Activated T-helper 2 cell treated with anti-CD3 and anti-CD28 coated beads, Interferon-gamma antibody, Interleukin-2, Interleukin-4, amounts not matched to agents 10 μg/mL and 5 μg/mL and 100 μg/mL, durations not matched to agents 14 hours and 24 hours and 36 hours (primary cell): ENCODE measurements at regions not wholly inside any gene's neighbourhood (a gene's known extent, or its start where the extent isn't known, plus 50 kb on each side); places are given as distances from the start of the nearest gene placed in this dataset.

ENCODE experiments used
- DNase-seq: peaks from one replicate; pipeline ENCODE4 v3.0.0; 2021; ENCODE audit warnings: low spot score
- H3K27ac Mint-ChIP-seq: one replicate; pipeline ENCODE4 v1.8.0; 2021; ENCODE audit warnings: mixed read lengths
- H3K27me3 Mint-ChIP-seq: one replicate; pipeline ENCODE4 v1.8.0; 2021; ENCODE audit warnings: low read depth, mixed read lengths
- H3K36me3 Mint-ChIP-seq: one replicate; pipeline ENCODE4 v1.8.0; 2021; ENCODE audit warnings: low read depth, mixed read lengths
- H3K4me1 Mint-ChIP-seq: one replicate; pipeline ENCODE4 v1.8.0; 2021; ENCODE audit warnings: low read depth, mixed read lengths
- H3K4me3 Mint-ChIP-seq: one replicate; pipeline ENCODE4 v1.8.0; 2021; ENCODE audit warnings: low read depth, mild to moderate bottlenecking, moderate library complexity, mixed read lengths
- H3K9me3 Mint-ChIP-seq: one replicate; pipeline ENCODE4 v1.8.0; 2021; ENCODE audit warnings: mixed read lengths
- intact Hi-C: fragments of 100-400 bp; cut with micrococcal nuclease; formaldehyde crosslinking; loops from one replicate; pipeline ENCODE4 v1.15.1; 2023

DNA sequence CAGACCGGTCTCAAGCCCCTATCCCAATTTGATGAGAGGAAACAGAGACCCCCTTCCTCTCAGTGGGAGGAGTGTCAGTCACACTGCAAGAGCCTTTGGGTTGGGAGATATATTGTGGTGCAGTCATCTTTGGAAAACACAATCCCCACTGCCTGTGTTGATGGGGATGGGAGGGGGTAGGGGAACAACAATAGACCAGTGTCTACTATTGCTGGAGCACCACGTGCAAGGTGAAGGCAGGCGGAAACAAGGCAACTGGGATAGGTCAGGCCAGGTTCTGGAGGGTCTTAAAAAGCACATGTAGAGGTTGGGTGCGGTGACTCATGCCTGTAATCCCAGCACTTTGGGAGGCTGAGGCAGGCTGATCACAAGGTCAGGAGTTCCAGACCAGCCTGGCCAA is 127.9 kb downstream of the ZFP36L2 start:
- H3K4me3 Mint-ChIP-seq: no peak overlapping the region
- intact Hi-C loops: no loop called here
- H3K36me3 Mint-ChIP-seq: peaks cover 38% of the 10 kb centered on the region
- no peak overlapping the region for H3K27ac Mint-ChIP-seq
- H3K4me1 Mint-ChIP-seq: no peaks in the 10 kb centered on the region
- peaks cover 6% of the 10 kb centered on the region for H3K9me3 Mint-ChIP-seq
- no peak for DNase-seq
- peaks cover 4% of the 10 kb centered on the region for H3K27me3 Mint-ChIP-seq

DNA sequence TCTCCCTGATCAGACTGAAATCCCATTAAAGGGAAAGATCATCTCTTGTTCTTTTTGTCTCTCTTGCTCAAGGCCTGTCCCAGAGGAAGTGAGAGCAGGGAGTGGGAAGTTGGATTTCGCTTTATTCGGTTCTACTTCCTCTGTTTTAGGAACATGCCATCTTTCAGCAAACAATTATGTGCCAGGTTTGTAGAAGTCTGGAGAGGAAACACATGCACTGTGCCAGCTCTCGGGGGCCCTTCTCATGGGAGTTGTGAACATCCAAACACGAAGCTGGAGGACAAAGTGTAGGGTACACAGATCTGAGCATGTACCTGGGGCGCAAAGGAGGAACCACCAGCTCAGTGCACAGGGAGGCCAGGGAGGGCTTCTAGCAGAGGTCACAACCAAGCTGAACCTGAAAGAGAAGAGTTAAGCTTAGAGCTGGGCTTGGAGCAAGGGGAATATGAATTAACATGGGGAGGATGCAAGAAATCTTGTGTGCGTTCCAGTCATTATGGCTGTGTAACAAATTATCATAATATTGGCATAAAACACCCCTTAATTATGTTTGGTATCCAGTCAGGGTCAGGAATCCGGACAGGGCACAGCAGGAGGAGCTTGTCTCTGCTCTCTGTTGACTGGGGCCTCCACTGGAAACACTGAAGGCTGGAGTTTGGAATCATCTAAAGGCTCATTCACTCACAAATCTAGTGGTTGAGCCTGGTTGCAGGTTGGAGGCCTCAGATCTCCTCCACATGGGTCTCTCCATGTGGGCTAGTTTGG is 128.6 kb downstream of the ZFP36L2 start:
- Mint-ChIP-seq H3K4me1 (no peaks in the 10 kb centered on the region), H3K9me3 (peaks cover 6% of the 10 kb centered on the region), H3K27me3 (peaks cover 4% of the 10 kb centered on the region), H3K36me3 (peaks cover 43% of the 10 kb centered on the region), H3K27ac (no peak overlapping the region), H3K4me3 (no peak overlapping the region)
- DNase-seq: no peak
- intact Hi-C loops: no loop called here

DNA sequence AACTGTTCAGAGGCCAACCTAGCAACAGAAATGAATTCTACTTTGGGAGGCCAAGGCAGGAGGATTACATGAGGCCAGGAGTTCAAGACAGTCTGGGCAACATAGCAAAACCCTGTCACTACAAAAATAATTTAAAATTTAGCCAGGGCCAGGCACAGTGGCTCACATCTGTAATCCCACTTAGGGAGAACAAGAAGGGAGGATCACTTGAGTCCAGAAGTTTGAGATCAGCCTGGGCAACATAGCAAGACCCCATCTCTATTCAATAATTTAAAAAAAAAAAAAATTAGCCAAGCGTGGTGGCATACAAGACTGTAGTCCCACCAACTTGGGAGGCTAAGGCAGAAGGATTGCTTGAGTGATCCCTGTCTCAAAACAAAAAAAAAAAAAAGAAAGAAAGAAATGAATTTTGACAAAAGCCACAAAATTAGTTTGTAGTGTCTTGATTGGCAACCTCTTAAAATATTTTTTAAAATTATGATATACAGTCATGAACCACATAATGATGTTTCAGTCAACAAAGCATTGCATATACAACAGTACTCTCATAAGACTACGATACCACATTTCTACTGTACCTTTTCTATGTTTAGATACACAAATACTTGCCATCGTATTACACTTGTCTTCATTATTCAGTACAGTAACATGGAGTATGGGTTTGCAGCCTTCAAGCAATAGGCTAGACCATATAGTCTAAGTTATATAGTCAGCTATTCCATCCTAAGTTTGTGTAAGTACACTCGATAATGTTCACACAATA is 130.7 kb downstream of the ZFP36L2 start:
- H3K27me3 Mint-ChIP-seq: peaks cover 4% of the 10 kb centered on the region
- no peak for DNase-seq
- no peak overlapping the region for H3K4me3 Mint-ChIP-seq
- H3K4me1 Mint-ChIP-seq: no peaks in the 10 kb centered on the region
- H3K27ac Mint-ChIP-seq: no peak overlapping the region
- intact Hi-C loops: no loop called here
- H3K36me3 Mint-ChIP-seq: peaks cover 52% of the 10 kb centered on the region
- peaks cover 17% of the 10 kb centered on the region for H3K9me3 Mint-ChIP-seq

DNA sequence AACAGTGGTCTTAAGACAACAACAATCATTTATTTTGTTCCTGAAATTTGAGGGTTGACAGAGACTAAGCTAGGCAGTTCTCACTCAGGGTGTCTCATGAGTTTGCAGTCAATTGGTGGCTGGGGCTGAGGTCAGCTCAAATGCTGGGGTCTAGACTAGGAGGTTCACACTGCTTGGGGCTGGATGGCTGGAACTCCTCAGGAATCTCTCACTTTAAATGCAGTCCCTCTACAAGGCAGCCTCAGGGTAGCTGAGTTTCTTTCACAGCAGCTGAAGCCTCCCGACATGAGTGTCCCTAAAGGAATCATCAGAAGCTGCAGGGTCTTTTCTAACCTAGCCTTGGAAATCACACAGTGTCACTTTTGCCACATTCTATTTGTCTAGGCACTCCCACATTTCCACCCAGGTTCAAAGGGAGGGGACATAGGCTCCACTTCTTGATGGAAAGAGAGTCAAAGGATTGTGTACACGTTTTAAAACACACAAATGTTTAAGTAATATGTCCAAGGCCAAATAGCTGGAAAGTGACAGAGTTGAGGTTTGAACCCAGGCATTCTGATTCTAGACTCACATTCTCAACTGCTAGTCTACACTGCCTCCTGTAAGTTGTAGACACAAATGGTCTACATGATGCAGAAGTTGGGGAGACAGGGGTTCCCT is 133.8 kb downstream of the ZFP36L2 start:
- no peaks in the 10 kb centered on the region for H3K4me1 Mint-ChIP-seq
- DNase-seq: no peak
- intact Hi-C loops: no loop called here
- H3K9me3 Mint-ChIP-seq: peaks cover 27% of the 10 kb centered on the region
- H3K27ac Mint-ChIP-seq: no peak overlapping the region
- no peaks in the 10 kb centered on the region for H3K27me3 Mint-ChIP-seq
- H3K4me3 Mint-ChIP-seq: no peak overlapping the region
- peaks cover 50% of the 10 kb centered on the region for H3K36me3 Mint-ChIP-seq

DNA sequence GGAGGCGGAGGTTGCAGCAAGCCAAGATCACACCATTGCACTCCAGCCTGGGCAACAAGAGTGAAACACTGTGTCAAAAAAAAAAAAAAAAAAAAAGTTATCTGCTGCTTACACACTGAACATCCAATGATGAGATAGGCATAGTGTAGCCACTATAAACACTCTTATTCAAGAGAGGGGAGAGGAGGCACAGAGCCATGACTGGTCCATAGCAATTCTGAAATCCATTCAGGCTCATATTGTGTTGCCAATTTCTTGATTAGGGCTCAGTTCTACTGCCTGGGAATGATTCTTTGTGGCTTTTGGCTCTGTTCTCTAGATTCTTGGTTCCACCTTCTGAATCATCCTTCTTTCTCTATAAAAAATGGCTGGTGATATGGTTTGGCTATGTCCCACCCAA is 136.1 kb downstream of the ZFP36L2 start:
- Mint-ChIP-seq H3K36me3 (peaks cover 36% of the 10 kb centered on the region), H3K9me3 (peaks cover 20% of the 10 kb centered on the region), H3K4me3 (no peak overlapping the region), H3K4me1 (no peaks in the 10 kb centered on the region), H3K27ac (no peak overlapping the region), H3K27me3 (no peaks in the 10 kb centered on the region)
- DNase-seq: no peak
- intact Hi-C loops: no loop called here

DNA sequence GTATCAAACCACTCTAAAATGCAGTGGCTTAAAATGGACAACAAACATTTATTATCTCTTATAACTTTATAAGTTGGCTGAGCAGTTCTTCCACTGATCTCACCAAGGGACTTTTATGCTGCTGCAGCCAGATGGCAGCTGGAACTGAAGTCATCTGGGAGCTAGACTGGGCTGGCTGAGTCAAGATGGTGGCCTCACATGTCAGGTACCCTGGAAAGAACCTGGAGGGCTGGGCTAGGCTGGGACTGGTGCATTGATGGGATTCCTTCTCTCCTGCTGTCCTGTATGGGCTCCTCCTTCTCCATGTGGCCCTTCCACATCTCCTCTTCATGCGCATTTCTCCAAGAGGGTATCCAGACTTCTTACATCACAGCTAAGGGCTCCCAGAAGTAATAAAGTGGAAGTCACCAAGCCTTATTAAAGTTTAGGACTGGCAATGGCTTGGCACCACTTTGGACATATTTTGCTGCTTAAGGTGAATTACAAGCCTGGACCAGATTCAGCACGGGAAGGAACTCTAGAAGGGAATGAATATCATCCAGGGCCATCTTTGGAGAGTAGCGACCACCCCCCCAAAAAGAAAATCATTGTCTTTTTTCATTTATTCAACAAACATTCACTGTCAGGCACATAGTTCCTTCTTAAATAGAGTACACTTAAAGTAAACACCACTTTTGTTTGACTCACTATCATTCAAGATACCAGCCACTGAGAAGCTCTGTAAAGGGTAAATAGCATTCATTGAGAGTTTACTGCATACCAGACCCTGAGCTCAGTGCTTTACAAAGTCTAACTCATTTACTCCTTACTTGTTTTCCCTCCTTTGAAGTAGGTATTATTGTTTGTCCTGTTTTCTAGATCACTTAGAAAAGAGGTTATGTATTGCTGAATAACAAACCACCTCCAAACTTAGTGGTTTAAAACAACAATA is 138.0 kb downstream of the ZFP36L2 start:
- Mint-ChIP-seq H3K27me3 (no peaks in the 10 kb centered on the region), H3K4me1 (no peaks in the 10 kb centered on the region), H3K9me3 (peaks cover 20% of the 10 kb centered on the region), H3K4me3 (no peak overlapping the region), H3K27ac (no peak overlapping the region), H3K36me3 (peaks cover 26% of the 10 kb centered on the region)
- intact Hi-C loops: no loop called here
- no peak for DNase-seq

DNA sequence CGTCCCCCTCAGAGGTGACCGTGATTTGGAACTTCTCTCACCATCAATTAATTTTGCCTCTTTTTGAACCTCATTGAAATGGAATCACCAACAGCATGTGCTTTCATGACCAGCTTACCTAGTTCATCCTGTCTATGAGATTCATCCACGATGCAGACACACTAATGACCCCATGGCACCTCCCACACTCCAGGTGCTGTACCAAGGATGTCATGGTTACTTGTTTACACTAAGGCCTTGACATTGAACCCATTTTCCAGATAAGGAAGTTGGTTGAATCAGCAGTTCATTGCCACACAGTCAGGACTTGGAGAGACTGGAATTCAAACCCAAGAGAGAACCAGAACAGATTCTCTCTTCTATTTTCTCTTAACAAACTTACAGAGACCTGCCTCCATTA is 139.0 kb downstream of the ZFP36L2 start:
- H3K27ac Mint-ChIP-seq: no peak overlapping the region
- H3K4me1 Mint-ChIP-seq: no peaks in the 10 kb centered on the region
- H3K4me3 Mint-ChIP-seq: no peak overlapping the region
- intact Hi-C loops: no loop called here
- H3K36me3 Mint-ChIP-seq: peaks cover 18% of the 10 kb centered on the region
- DNase-seq: no peak
- no peaks in the 10 kb centered on the region for H3K27me3 Mint-ChIP-seq
- peaks cover 20% of the 10 kb centered on the region for H3K9me3 Mint-ChIP-seq

DNA sequence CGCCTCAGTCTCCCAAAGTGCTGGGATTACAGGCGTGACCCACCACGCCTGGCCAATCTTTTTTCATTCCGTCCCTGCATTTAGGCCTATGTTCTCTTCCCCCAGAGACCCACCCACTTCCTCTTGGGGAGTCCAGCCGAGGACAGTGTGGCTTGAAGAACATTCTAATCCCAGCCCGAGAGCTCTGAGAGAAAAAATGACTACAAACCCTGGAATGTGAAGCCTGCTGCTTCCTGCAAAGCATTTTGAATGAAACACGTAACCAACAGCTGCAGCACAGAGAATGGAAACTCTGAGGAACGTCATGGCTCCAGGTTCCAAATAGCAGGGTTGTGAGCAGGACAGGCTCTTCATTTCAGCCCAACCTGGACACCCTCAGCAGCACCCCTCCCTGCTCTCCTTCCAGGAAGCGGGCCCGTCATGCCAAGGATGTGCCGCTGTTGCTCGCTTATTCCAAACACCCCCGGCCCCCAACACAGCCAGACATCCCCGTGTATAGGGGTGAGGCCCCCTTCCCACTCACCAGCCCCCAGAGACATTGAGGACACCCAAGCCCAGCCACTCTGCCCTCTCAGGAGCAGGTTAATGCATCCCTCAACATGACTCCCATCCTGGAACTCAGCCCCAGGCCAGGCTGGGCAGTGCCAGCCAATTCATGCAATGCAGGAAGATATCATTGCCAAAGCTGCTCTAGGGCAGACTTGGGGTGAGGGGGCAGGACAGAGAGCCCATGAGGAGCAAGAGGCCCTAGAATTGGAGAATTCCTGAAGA is 139.8 kb downstream of the ZFP36L2 start:
- no peaks in the 10 kb centered on the region for H3K27me3 Mint-ChIP-seq
- H3K36me3 Mint-ChIP-seq: peaks cover 15% of the 10 kb centered on the region
- H3K27ac Mint-ChIP-seq: no peak overlapping the region
- no peak for DNase-seq
- H3K9me3 Mint-ChIP-seq: peaks cover 17% of the 10 kb centered on the region
- no peak overlapping the region for H3K4me3 Mint-ChIP-seq
- H3K4me1 Mint-ChIP-seq: no peaks in the 10 kb centered on the region
- intact Hi-C loops: no loop called here

DNA sequence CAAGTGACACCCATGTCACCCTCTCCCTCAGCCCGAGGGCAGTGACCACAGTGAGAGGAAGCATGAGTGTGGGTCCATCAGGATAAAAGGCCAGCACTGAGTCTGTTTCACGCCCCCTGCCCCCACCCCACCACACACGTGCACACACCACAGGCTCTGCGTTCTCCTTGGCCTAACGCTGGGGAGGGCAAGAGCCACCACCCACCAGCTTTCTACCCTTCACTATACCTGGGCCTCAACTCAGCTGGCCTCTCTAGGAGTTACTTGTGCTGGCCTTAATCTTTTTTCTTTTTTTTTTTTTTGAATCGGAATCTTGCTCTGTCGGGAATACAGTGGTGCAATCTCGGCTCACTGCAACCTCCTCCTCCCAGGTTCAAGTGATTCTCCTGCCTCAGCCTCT is 140.5 kb downstream of the ZFP36L2 start:
- DNase-seq: no peak
- no peaks in the 10 kb centered on the region for H3K27me3 Mint-ChIP-seq
- H3K4me3 Mint-ChIP-seq: no peak overlapping the region
- H3K27ac Mint-ChIP-seq: no peak overlapping the region
- H3K9me3 Mint-ChIP-seq: peaks cover 12% of the 10 kb centered on the region
- H3K36me3 Mint-ChIP-seq: peaks cover 14% of the 10 kb centered on the region
- no peaks in the 10 kb centered on the region for H3K4me1 Mint-ChIP-seq
- intact Hi-C loops: no loop called here

DNA sequence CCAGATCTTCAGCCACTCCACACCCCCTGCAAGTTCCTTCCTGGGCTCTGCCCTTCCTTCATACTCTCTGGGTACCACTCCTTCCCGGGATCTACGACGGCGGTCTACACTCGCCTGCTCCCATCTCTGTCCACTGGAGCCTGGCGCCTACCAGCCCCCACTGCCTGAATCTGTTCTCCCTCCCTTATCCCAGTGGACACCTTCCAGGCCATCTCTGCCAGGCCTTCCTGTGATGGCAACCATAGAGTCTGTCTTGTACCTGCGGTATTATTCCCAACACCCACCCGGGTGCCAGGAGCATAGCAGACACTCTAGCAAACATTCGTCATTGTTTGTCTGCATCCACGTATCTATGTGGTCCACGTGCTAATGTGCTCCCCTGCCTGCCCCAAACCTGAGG is 140.9 kb downstream of the ZFP36L2 start:
- intact Hi-C loops: no loop called here
- H3K36me3 Mint-ChIP-seq: peaks cover 10% of the 10 kb centered on the region
- H3K4me3 Mint-ChIP-seq: no peak overlapping the region
- H3K27me3 Mint-ChIP-seq: no peaks in the 10 kb centered on the region
- no peak for DNase-seq
- H3K4me1 Mint-ChIP-seq: no peaks in the 10 kb centered on the region
- H3K27ac Mint-ChIP-seq: no peak overlapping the region
- peaks cover 8% of the 10 kb centered on the region for H3K9me3 Mint-ChIP-seq

DNA sequence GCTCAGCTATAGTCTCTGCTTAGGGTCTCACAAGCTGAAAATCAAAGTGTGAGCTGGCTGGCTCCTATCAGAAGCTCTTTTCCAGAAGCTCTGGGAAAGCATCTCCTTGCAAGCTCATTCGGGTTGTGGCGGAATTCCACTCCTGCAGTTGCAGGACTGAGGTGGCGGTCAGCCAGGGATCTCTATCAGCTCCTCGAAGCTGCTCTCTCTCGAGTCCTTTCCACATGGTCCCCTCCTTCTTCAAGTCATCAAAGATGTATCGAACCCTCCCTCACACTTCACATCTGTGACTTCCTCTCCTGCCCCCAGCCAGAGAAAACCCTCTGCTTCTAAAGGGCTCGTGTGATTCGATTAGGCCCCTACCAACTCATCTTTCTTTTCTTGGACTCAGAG is 141.7 kb downstream of the ZFP36L2 start:
- no peak overlapping the region for H3K27ac Mint-ChIP-seq
- H3K27me3 Mint-ChIP-seq: no peaks in the 10 kb centered on the region
- peaks cover 2% of the 10 kb centered on the region for H3K4me1 Mint-ChIP-seq
- intact Hi-C loops: no loop called here
- no peak overlapping the region for H3K4me3 Mint-ChIP-seq
- no peak for DNase-seq
- peaks cover 2% of the 10 kb centered on the region for H3K36me3 Mint-ChIP-seq
- H3K9me3 Mint-ChIP-seq: peaks cover under 1% of the 10 kb centered on the region
